ENCODE measurements at regions not wholly inside any gene's neighbourhood (a gene's known extent, or its start where the extent isn't known, plus 50 kb on each side); places are given as distances from the start of the nearest gene placed in this dataset.

DNA sequence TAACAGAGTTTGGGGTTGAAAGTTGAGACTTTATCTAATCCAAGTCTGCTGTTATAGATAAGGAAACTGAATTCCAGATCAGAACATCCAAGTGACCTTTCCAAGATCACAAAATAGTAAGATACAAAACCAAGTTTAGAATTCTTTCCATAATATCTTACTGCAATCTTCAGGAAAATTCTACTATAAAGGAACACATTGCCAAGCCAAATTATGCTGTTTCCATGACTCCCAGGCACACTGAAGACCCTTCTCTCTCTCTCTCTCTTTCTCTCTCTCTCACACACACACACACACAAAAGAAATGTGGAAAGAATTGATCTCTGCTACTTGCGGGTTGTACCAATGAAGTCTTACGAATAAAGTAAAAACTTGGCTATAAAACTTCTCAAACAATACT lies 398.4 kb downstream of the METTL4 start:
- no peak for DNase-seq (ENCODE audit: low read depth in 2 of 2)

DNA sequence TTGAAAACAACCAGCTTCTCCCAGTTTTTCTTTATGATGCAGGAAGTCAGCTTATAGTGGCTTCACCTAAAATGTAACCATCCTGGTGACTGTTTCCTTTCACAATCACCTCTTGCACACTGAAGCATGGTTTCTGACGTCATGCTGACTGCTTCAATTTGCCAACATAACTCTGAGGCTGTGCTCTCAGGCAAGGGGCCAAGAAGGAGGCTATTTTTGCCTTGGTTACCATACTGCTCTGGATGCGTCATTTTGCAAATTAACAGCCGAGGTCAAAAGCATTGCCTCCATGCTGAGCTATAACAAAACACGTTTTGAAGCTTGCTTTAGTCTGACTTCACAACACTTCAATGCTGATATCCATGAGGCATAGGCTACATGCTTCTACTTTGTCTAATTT lies 397.8 kb downstream of the METTL4 start:
- DNase-seq (ENCODE audit: low read depth in 2 of 2), result no peak

DNA sequence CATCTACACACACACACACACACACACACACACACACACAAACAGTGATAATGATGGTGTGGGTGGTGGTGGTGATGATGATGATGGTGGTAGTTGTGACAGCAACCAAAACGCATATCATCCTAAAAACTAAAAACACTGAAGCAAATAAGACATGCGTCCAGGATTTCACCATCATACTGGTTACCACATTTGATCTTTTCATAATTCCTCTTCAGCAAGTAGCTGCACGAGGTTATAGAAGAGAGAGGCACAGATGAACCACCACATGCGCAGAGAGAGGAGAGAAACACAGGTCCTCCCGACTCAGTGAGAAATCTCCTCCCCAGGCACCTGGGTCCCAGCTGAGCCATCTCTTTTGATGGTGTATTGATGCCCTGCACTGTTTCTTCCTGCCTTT lies 393.3 kb downstream of the METTL4 start:
- no peak for DNase-seq (ENCODE audit: low read depth in 2 of 2)

DNA sequence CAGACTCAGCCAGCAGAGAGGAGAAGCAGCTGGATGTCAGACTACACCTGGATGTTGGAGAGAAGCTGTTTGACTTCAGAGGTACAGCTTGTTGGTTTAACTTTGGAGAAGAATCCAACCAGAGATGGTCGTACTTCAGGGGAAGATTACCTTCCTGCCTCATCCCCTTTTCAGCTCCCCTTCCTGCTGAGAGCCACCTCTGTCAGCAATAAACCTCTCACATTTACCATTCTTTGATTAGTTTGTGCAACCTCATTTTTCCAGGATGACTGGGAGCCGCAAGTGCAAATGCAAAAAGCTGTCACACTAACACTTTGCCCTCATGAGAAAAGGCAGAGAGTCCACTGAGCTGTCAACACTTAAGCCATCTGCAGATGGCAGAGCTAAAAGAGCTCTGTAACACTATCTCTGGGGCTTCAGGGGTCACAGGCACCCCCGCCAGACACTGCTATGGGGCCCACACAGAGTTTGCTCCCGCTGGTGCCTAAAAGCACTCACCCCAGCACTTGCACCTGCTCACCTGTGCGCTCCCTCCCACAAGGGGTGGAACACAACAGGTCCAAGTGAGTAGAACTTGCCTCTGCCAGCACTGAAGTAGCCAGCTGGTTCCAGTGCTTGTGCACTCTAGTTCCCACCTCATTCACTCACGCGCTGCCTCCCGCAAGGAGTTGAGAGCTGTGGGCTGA lies 391.7 kb downstream of the METTL4 start:
- DNase-seq (ENCODE audit: low read depth in 2 of 2), result no peak

DNA sequence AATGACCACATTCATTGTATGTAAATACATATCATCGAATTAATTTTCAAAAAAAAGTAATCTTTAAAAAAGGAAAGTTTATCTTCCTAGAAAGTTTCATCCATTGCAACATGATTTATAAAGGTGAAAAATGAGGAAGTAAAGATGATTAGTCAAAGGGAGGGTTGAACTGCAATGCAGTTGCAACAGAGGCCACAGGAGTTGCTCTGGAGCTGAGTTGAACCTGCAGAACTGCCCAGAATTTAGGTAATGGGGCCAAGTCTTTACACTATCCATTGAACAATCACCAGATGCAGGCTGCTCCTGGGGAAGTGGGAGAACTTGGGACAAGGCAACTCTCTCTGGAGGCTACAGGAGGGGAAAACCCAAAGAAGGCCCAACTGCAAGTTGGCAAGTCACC lies 390.7 kb downstream of the METTL4 start:
- DNase-seq (ENCODE audit: low read depth in 2 of 2), result no peak

DNA sequence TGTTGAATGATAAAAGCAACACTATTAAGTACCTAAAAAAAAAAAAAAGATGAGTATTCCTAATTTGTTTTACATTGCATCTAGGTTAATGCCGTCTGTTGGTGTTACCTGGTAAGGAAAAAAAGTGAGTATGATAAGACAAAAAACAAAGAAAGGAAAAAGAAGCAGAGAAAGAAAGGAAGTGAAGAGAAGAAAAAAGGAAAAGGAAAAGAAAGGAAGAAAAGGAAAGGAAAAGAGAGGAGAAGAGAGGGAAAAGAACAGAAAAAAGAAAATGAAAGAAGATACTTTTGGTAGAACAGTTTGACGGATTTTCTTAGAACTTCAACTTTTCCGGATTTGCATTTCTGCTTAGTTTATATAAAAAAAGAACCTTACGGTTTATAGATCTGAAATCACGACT lies 387.9 kb downstream of the METTL4 start:
- DNase-seq (ENCODE audit: low read depth in 2 of 2), result no peak

DNA sequence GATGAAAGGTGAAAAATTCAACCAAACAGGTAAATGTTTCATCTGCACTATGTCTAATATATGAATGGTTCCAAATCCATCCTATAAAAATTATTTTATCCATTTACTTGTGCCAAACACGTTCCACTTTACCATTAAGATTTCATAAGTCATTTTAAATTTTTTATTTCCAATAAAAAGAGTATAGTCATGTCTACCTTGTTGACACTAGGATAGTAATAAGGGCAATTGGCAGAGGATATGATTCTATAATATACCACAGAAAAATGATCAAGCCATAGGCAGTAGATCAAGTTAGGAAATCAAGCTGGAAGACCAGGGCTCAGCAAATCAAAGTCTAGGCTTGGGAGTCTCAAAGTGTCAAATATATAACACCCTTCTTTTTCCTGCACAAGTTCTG lies 384.3 kb downstream of the METTL4 start:
- DNase-seq (ENCODE audit: low read depth in 2 of 2), result no peak

DNA sequence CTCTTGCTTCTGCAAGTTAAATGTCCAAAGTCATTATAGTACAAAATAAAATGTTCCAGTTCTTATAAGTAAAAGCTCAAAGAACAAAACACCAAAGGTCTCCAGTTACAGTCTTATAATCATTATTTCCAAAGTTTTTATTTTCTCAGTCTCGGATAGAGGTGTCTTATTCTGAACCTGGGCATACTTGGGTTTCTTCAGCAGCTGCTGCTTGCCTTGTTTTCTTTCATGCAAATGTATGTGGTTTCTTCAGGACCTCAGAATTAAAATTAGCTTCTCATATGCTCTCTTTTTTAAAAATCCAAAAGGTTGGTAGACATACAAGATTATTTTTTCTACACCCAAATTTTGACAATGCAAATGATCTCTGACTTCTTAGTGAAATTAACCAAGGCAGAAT lies 383.0 kb downstream of the METTL4 start:
- no peak for DNase-seq (ENCODE audit: low read depth in 2 of 2)

DNA sequence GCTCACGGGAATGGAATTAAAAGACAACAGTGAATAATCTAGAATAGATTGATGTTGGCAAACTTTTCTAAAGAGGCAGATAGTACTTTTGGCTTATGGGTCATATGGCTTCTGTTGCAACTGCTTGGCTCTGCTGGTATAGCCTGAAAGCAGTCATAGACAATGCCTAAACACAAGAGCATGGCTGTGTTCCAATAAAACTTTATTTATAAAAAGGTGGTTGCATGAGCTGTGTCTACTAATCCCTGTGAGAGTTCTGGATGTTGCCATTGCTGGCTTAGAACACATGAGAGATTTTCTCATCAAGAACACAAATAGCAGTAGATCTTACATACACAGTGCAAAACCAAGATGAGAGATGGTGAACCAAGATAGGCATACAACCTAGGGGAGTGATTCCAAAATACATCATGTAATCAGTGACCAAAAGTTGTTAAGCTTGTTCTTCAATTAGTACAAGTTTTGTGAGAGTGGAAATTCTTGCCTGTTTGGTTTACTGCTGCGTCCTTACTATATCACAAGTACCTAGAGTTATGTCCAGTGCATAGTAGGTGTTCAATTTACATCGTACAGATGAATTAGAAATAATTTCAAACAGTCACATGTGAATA lies 380.0 kb downstream of the METTL4 start:
- no peak for DNase-seq (ENCODE audit: low read depth in 2 of 2)

DNA sequence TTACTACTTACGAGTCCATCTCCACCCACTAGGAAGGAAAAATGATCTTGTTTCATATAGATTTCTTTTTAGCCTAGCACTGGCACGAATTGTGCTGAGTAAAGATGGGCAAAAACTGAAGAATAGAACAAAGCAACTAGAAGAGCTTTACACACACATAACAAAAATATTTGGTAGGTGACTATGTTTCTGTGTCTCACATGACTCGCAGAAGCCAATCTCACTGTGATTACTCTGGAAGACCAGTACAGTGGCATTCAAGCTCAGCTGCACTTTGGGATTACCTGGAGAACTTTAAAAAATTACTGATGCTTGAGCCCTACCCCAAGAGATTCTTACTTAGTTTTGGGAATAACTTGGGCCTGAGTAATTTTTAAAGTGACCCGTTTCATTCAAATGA lies 378.7 kb downstream of the METTL4 start:
- DNase-seq (ENCODE audit: low read depth in 2 of 2), result no peak

DNA sequence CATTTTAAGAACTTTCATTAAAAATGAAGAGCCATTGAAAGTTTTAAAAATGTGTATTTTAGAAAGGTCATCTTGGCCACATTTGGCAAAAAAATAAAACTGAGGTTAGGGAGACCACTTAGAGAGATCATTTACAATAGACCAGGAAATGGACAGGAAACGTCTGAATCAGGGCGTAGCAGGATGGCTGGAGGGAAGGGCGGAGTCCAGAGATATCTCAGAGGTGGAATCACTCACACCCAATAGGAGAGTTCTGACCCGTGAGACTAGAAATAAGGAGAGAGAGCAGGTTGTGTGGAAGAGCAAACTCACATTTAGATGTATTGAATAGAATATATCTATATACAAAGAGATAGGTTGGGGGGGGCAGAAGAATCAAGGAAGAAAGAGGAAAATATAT lies 373.4 kb downstream of the METTL4 start:
- no peak for DNase-seq (ENCODE audit: low read depth in 2 of 2)

DNA sequence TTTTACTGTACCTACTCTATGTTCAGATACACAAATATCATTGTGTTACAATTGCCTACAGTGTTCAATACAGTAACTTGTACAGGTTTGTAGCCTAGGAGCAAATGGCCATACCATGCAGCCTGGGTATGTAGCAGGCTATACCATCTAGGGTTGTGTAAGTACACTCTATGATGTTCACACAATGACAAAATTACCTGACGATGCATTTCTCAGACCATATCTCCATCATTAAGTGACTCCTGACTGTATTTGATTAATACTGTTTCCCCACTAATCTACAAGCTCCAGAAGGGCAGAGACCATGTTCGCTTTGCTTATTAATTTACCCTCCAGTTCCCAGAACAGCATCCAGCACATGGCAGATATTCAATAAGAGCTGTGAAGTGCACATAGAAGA lies 372.2 kb downstream of the METTL4 start:
- no peak for DNase-seq (ENCODE audit: low read depth in 2 of 2)

DNA sequence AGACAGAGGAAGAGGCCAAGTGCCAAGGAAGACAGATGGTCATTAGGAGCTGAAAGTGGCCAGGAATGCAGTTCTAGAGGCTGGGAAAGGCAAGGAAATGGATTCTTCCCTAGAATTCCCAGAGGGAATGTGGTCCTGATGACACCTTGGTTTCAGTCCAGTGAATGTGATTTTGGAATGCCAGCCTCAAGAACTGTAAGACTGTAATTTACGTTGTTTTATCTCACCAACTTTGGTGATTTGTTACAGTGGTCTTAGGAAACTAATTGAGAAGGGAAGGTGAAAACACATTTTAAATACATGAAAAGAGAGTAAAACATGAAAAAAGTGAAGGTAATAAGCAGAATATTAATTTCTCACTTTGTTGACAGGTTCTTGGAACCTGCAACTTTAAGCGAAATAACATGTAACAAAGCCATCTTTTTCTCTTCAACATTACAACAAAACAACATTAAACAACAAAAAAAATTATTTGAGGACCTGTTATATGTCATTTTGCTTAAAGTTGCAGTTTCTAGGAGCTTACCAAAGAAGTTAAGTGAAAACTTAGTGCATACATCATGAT lies 370.2 kb downstream of the METTL4 start:
- DNase-seq (ENCODE audit: low read depth in 2 of 2), result no peak

DNA sequence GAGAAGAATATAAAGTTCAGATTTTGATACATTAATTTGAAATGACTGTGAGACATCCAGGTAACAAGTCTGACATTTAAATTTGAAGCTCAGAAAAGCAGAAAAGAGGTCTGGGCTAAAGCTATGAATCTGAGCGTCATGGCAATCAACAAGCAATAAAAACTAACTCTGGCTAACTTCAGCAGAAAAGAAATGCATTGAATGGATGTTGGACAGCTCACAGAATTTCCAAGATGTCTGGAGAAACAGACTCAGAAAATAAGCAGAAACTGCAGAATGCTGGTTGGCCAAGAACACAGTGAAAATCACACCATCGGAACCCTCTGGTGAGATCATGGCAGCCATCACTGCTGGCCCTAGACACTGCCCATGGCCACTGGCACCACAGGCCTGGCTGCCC lies 366.6 kb downstream of the METTL4 start:
- DNase-seq (ENCODE audit: low read depth in 2 of 2), result no peak

DNA sequence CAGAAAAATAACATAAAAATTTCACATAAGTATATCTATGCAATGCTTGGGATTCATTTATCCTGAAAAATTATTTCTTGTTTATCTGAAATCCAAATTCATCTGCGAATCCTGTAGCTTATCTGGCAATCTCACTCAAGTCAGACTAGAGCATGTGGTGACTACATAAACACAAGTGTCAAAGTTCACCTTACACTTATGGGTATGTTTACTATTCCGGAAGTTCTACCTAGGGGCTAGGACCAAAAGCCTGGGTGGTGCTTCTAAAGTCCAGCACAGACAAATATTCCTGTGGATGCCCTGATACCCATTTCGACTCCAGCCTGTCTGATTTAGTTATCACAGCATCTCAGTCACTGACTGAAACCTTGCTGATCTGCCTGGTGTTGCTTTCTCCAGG lies 364.0 kb downstream of the METTL4 start:
- DNase-seq (ENCODE audit: low read depth in 2 of 2), result no peak

DNA sequence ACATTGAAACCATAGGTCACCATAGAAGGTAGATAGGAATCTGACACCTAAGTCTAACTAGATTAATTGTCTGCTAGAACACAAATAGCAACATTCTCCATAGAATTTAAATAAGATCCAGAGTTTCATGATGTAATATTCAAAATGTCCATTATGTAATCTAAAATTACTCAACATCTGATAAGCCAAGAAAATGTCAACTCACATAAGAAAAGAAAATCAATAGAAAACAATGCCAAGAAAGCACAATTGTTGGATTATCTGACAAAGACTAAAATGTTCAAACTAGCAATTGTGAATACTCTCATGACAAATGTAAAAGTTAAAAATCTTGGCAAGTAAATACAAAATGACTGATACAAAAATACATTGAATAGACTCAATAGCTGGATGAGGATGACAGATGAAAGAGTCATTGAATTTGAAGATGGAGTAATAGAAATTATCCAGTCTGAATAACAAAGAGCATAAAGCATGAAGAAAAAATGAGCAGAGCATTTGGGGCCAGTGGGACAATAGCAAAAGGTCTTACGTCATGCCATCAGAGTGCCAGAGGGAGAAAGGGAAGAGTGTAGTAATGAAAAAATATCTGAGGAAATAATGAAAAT lies 358.6 kb downstream of the METTL4 start:
- DNase-seq (ENCODE audit: low read depth in 2 of 2), result no peak

DNA sequence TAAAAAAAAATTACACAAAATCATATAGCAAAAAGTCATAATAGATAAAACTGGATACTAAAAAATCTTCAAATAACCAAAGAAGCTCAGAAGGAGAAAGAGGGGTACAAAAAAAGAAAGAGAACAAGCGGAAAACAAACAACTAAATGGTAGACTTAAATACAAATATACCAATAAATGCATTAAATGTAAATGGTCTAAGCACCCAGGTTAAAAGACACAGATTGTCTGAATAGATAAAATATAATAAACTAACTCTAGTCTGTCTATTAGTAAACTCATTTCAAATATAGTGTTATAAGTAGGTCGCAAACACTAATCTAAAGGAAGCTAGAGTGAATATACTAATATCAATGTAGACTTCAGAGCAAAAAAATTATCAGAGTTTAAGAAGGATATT lies 357.4 kb downstream of the METTL4 start:
- DNase-seq (ENCODE audit: low read depth in 2 of 2), result no peak

DNA sequence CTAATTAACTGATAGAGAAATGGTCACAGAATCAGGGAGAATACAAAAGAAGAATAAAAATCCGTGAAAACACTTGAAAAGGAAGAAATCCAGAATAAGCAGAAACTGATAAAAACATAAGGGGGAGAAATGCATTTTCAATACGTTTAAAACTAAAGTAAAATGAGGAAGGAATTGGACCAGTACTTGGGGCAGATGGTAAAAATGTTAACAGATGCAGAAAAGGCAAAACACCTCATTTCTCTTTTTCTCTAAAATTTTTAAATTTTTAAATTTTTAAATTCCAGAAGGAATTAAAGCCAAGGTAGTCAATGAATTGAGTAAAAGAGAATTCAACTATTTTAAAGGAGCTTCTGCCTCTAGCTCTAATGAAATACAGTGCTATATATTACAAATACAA lies 353.9 kb downstream of the METTL4 start:
- no peak for DNase-seq (ENCODE audit: low read depth in 2 of 2)

DNA sequence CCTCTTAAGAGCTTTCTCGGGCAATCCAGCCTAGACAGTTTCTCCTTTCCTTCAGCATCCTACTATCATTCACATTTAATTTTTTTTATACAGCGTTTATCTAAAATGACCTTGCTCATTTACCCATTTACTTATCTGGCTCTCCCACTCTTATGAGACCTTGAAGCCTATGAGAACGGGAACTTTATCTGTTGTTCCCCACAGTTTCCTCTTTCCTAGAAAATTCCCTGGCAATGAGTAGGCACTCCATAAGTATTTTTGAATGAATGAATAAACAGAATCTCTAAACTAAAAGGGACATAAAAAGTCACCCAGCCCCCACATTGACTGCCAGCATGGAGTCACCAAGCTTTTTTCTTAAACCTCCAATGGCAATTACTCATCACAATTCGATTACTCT lies 353.2 kb downstream of the METTL4 start:
- no peak for DNase-seq (ENCODE audit: low read depth in 2 of 2)

DNA sequence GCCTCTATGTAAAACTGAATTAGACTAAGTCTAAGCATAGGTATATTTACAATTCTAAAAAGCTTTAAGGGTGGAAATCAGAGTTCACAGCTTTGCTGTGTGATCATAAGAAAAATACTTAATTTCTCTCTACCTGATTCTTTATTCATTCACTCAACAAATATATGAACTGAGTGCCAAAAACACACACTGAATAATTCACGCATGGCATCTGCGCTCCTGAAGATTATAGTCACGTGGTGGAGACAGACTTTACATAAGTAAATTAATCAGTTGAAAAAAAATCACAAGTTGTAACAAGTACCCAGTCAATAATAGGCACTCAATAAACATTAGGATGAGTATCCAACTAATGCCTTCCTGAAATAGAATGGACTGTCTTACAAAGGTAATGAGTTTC lies 351.6 kb downstream of the METTL4 start:
- no peak for DNase-seq (ENCODE audit: low read depth in 2 of 2)

DNA sequence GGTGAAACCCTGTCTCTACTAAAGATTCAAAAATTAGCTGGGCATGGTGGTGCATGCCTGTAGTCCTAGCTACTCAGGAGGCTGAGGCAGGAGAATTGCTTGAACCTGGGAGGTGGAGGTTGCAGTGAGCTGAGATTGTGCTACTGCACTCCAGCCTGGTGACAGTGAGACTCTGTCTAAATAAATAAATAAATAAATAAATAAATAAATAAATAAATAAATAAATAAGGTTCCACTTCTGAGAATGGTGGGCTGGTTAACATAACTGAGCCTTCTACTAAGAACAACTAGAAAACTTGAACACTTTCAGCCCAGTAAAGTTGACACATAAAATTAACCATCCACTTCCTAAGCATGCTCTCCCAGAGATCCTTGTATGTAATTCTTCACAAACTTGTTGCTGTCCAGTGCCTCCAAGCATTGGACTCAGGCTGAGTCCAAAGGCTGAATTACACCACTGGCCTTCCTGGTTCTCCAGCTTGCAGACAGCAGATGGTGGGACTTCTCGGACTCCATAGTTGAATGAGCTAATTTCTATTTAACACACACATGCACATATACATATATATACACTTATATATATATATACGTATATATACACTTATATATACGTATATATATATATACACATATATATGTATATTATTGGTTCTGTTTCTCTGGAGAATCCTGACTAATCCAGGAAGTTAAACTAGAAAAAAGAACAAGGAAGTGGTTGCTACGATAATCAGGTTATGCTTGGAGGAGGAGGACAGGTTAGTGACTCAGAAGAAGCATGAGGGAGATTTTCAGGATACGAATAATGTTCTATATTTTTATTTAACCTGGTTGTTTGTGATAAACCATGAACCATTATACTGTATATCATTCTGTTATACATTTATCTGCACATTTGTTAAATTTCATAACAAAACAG lies 348.8 kb downstream of the METTL4 start:
- no peak for DNase-seq (ENCODE audit: low read depth in 2 of 2)

DNA sequence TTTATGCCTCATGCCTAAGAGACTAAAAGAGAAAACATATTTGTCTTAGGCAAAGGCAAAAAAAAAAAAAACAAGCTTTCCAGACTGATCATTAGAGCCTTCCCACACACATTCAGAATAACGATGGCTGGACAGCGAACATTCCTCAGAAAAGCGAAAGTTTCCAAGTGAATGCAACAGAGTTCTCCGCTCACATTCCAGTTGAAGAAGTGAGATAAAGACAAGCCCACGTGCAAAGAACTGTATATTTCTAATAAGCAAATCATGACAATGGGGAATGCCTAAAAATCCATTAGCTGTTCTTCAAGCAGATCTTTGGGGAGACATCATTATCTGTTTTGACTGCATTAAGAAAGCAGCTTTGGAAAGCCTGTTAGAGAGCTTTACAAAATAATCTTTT lies 347.9 kb downstream of the METTL4 start:
- no peak for DNase-seq (ENCODE audit: low read depth in 2 of 2)
